Loucy (cell line): ENCODE measurements at regions not wholly inside any gene's neighbourhood (a gene's known extent, or its start where the extent isn't known, plus 50 kb on each side); places are given as distances from the start of the nearest gene placed in this dataset.

Experiments used
- H2AFZ ChIP-seq: fragments of 200-600 bp; sonication (generic); 2 replicates; pipeline ENCODE4 v1.6.0; 2016; ENCODE audit warnings: antibody characterized with exemption, mild to moderate bottlenecking, low read length, moderate library complexity
- H3F3A ChIP-seq: fragments of 200-600 bp; 2 replicates; pipeline ENCODE4 v1.6.0; 2016; ENCODE audit warnings: antibody characterized with exemption, low read depth, mild to moderate bottlenecking
- H3K27me3 ChIP-seq: fragments of 200-600 bp; sonication (generic); 2 replicates; pipeline ENCODE4 v1.6.1; 2014; ENCODE audit warnings: low read length, mild to moderate bottlenecking; ENCODE audit not compliant: insufficient read depth, poor library complexity, severe bottlenecking
- H3K36me3 ChIP-seq: fragments of 200-600 bp; sonication (generic); 2 replicates; pipeline ENCODE4 v1.6.1; 2016; ENCODE audit warnings: low read length; ENCODE audit not compliant: insufficient read depth
- H3K4me1 ChIP-seq: fragments of 200-600 bp; sonication (generic); 2 replicates; pipeline ENCODE4 v1.5.1; 2014; ENCODE audit warnings: low read length, mild to moderate bottlenecking; ENCODE audit not compliant: insufficient read depth, poor library complexity, severe bottlenecking
- H3K4me2 ChIP-seq: fragments of 200-600 bp; sonication (generic); 2 replicates; pipeline ENCODE4 v1.6.0; 2014; ENCODE audit warnings: antibody characterized with exemption, low read length, low read depth, mild to moderate bottlenecking; ENCODE audit not compliant: poor library complexity, severe bottlenecking
- H3K4me3 ChIP-seq: fragments of 200-600 bp; sonication (generic); 2 replicates; pipeline ENCODE4 v1.5.1; 2014; ENCODE audit warnings: low read length, mild to moderate bottlenecking, mixed read lengths; ENCODE audit not compliant: poor library complexity, severe bottlenecking
- H3K79me2 ChIP-seq: fragments of 200-600 bp; sonication (generic); 2 replicates; pipeline ENCODE4 v1.6.1; 2014; ENCODE audit warnings: low read length; ENCODE audit not compliant: insufficient read depth
- H3K9ac ChIP-seq: fragments of 200-600 bp; sonication (generic); 2 replicates; pipeline ENCODE4 v1.6.0; 2014; ENCODE audit warnings: mild to moderate bottlenecking, low read depth, low read length, moderate library complexity; ENCODE audit not compliant: poor library complexity, severe bottlenecking
- H3K9me2 ChIP-seq: fragments of 200-600 bp; sonication (generic); replicated peaks from 2 replicates; pipeline ENCODE4 v1.6.1; 2016; ENCODE audit warnings: low read depth, low read length, mixed read lengths
- H3K9me3 ChIP-seq: fragments of 200-600 bp; sonication (generic); 2 replicates; pipeline ENCODE4 v1.6.1; 2014; ENCODE audit warnings: mild to moderate bottlenecking, antibody characterized with exemption, low read length, low read depth; ENCODE audit not compliant: insufficient read depth
- H4K20me1 ChIP-seq: fragments of 200-600 bp; sonication (generic); 2 replicates; pipeline ENCODE4 v1.6.0; 2014; ENCODE audit warnings: antibody characterized with exemption, low read length, mild to moderate bottlenecking; ENCODE audit not compliant: insufficient read depth, poor library complexity, severe bottlenecking
- CTCF ChIP-seq: fragments of 200-600 bp; sonication (generic); conservative IDR thresholded peaks from 2 replicates; pipeline ENCODE4 v1.5.1; 2014; ENCODE audit warnings: mild to moderate bottlenecking, antibody characterized with exemption, low read length
- EZH2phosphoT487 ChIP-seq: fragments of 200-600 bp; IDR thresholded peaks from 2 replicates; pipeline ENCODE4 v1.6.1; 2018; ENCODE audit warnings: antibody characterized with exemption, mild to moderate bottlenecking, moderate library complexity, borderline replicate concordance

DNA sequence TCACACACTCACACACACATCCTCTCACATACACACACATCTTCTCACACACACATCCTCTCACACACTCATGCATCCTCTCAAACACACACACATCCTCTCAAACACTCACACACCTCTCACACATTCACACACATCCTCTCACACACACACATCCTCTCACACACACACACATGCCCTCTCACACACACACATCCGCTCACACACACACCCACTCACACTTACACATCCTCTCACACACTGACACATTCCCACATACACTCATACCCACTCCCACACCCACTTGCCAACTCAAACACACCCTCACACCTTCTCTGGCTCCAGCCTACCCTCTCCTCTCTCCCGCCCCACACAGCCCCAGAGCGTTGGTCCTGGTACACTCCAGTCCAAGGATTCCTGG, 127.9 kb upstream of the SLC30A5 start:
- TF ChIP-seq CTCF (no peak), EZH2phosphoT487 (no peak)
- no peaks in the 10 kb centered on the region for H3K27me3 ChIP-seq
- H3F3A ChIP-seq, result 0 out of 2 replicates have a peak, but pooled peaks cover 2% of the 10 kb centered on the region
- H3K9me2 ChIP-seq, result no peaks in the 10 kb centered on the region
- H3K4me1 ChIP-seq, result no peaks in the 10 kb centered on the region
- no peaks in the 10 kb centered on the region for H3K36me3 ChIP-seq
- H3K9ac ChIP-seq, result no peak overlapping the region
- no peaks in the 10 kb centered on the region for H4K20me1 ChIP-seq
- H3K9me3 ChIP-seq, result no peaks in the 10 kb centered on the region
- no peak overlapping the region for H3K4me2 ChIP-seq
- no peak overlapping the region for H3K4me3 ChIP-seq
- H3K79me2 ChIP-seq, result no peaks in the 10 kb centered on the region
- no peak overlapping the region for H2AFZ ChIP-seq

- TF ChIP-seq CTCF (no peak), EZH2phosphoT487 (no peak)
- H3K27me3 ChIP-seq, result no peaks in the 10 kb centered on the region
- H3K36me3 ChIP-seq, result no peaks in the 10 kb centered on the region
- no peak overlapping the region for H3K9ac ChIP-seq
- H3K9me2 ChIP-seq, result no peaks in the 10 kb centered on the region
- H3K9me3 ChIP-seq, result no peaks in the 10 kb centered on the region
- H3K4me2 ChIP-seq, result no peak overlapping the region
- no peak overlapping the region for H3K4me3 ChIP-seq
- no peak overlapping the region for H2AFZ ChIP-seq
- H3F3A ChIP-seq, result 0 out of 2 replicates have a peak, but pooled peaks cover 2% of the 10 kb centered on the region
- H4K20me1 ChIP-seq, result no peaks in the 10 kb centered on the region
- H3K79me2 ChIP-seq, result no peaks in the 10 kb centered on the region
- no peaks in the 10 kb centered on the region for H3K4me1 ChIP-seq
Measured at GRCh38 chr5:68966596-68966995, 127.2 kb upstream of the SLC30A5 start.

- H3K9me3 ChIP-seq, result no peaks in the 10 kb centered on the region
- H3K9ac ChIP-seq, result no peak overlapping the region
- no peak overlapping the region for H2AFZ ChIP-seq
- no peaks in the 10 kb centered on the region for H3K36me3 ChIP-seq
- H3K4me2 ChIP-seq, result no peak overlapping the region
- H3K79me2 ChIP-seq, result no peaks in the 10 kb centered on the region
- no peaks in the 10 kb centered on the region for H3K9me2 ChIP-seq
- H4K20me1 ChIP-seq, result no peaks in the 10 kb centered on the region
- TF ChIP-seq CTCF, result no peak
- no peak for TF ChIP-seq EZH2phosphoT487
- H3K4me3 ChIP-seq, result no peak overlapping the region
- H3K27me3 ChIP-seq, result no peaks in the 10 kb centered on the region
- 0 out of 2 replicates have a peak, but pooled peaks cover 2% of the 10 kb centered on the region for H3F3A ChIP-seq
- no peaks in the 10 kb centered on the region for H3K4me1 ChIP-seq
Measured at GRCh38 chr5:68968429-68968828, 125.4 kb upstream of the SLC30A5 start.
